Stomach (tissue), 8 donors: ENCODE measurements at regions not wholly inside any gene's neighbourhood (a gene's known extent, or its start where the extent isn't known, plus 50 kb on each side); places are given as distances from the start of the nearest gene placed in this dataset.

ENCODE experiments used
- DNase-seq, 2 donors: peaks; one replicate each; pipeline versions ENCODE4 v3.0.0 to v3.0.0-alpha.2; 2013 to 2019
- H3K27ac ChIP-seq, 5 donors: fragments of 200-600 bp in 4 of 5; sonication (generic) in 4 of 5; one replicate each; pipeline ENCODE4 v1.5.1; 2013 to 2019; ENCODE audit warnings: mild to moderate bottlenecking in 1 of 5, moderate library complexity in 1 of 5
- H3K27me3 ChIP-seq, 3 donors: fragments of 200-600 bp; sonication (generic); one replicate each; pipeline ENCODE4 v1.5.1; 2017 to 2019; ENCODE audit warnings: mixed run types in 1 of 3
- H3K36me3 ChIP-seq, 4 donors: fragments of 200-600 bp; sonication (generic); 1 replicate in 3 of 4; 2 replicates in 1 of 4; pipeline ENCODE4 v1.5.1; 2016 to 2019
- H3K4me1 ChIP-seq, 4 donors: fragments of 200-600 bp; sonication (generic); one replicate each; pipeline ENCODE4 v1.5.1; 2016 to 2019
- H3K4me3 ChIP-seq, 4 donors: fragments of 200-600 bp; sonication (generic) in 3 of 4; one replicate each; pipeline ENCODE4 v1.5.1; 2016 to 2019; ENCODE audit warnings: mild to moderate bottlenecking in 1 of 4
- H3K9me3 ChIP-seq, 4 donors: fragments of 200-600 bp; sonication (generic); one replicate each; pipeline ENCODE4 v1.5.1; 2016 to 2019
- CTCF ChIP-seq, 7 experiments: fragments of 450-650 bp in 4 of 7; fragments of 200-600 bp in 3 of 7; sonication (generic) in 3 of 7; IDR thresholded peaks; one replicate each; pipeline ENCODE4 v1.5.1; 2016 to 2019; ENCODE audit warnings: antibody characterized with exemption in 7 of 7, control low read depth in 2 of 7, mild to moderate bottlenecking in 1 of 7
- EP300 ChIP-seq: sonication (generic); formaldehyde crosslinking; IDR thresholded peaks from one replicate; pipeline ENCODE4 v1.6.1; 2017; ENCODE audit warnings: antibody characterized with exemption
- POLR2A ChIP-seq, 4 donors: fragments of 450-650 bp; IDR thresholded peaks; one replicate each; pipeline ENCODE4 v1.6.1; 2016; ENCODE audit warnings: antibody characterized with exemption in 4 of 4, control low read depth in 2 of 4, mild to moderate bottlenecking in 1 of 4, moderate library complexity in 1 of 4
- POLR2AphosphoS5 ChIP-seq, 3 donors: sonication (generic); formaldehyde crosslinking; IDR thresholded peaks; one replicate each; pipeline ENCODE4 v1.6.1; 2016; ENCODE audit warnings: antibody characterized with exemption in 3 of 3
- WGBS, 5 donors: extraction: QIAGEN DNeasy Blood & Tissue Kit in 3 of 5; methylation state at CpG; one replicate each; pipeline versions ENCODE4 v1.1.5 to v1.1.7; 2013 to 2018; 5-methylcytosine and 5-hydroxymethylcytosine counted together
- intact Hi-C: fragments of 100-400 bp; cut with DNase I; formaldehyde crosslinking; loops from one replicate; pipeline ENCODE4 v1.15.1; 2023; ENCODE audit warnings: low total_unique reads
- donor health status: healthy with polysubstance abuse.
- donor health status: Bipolar disorder and iron deficiency.
- donor health status: healthy.

GRCh38 chr15:98281130-98281529, 320.6 kb downstream of the ARRDC4 start:
- 26 to 49% (median 36%) methylated on average over 3 of the region's 3 CpGs for WGBS, 5 donors
- H3K27me3 ChIP-seq = peaks cover 0 to 25% (median 0%) of the 10 kb centered on the region in 3 donors

GRCh38 chr15:98282656-98283332, 322.3 kb downstream of the ARRDC4 start:
- H3K4me1 ChIP-seq = no peaks in the 10 kb centered on the region
- H3K4me3 ChIP-seq = no peak overlapping the region
- H3K36me3 ChIP-seq = no peaks in the 10 kb centered on the region
- 11 to 39% (median 19%) methylated on average over 5 of the region's 5 CpGs for WGBS, 5 donors
- TF ChIP-seq EP300 (no peak), POLR2AphosphoS5 (IDR thresholded peaks at IDR 0.05) (no peak), POLR2A (IDR thresholded peaks at IDR 0.05) (no peak)
- no peak for DNase-seq
- no peak overlapping the region for H3K27ac ChIP-seq
- intact Hi-C loops = no loop called here
- peaks cover 0 to 36% (median 0%) of the 10 kb centered on the region in 3 donors for H3K27me3 ChIP-seq
- no peaks in the 10 kb centered on the region for H3K9me3 ChIP-seq

More at GRCh38 chr15:98281130-98281529, 320.6 kb downstream of the ARRDC4 start:
- intact Hi-C loops = no loop called here
- no peak for TF ChIP-seq CTCF (IDR thresholded peaks at IDR 0.05)
- no peak for TF ChIP-seq EP300
- no peak for TF ChIP-seq POLR2A (IDR thresholded peaks at IDR 0.05)
- TF ChIP-seq POLR2AphosphoS5 (IDR thresholded peaks at IDR 0.05) = no peak
- Histone ChIP-seq H3K36me3 (no peaks in the 10 kb centered on the region), H3K4me1 (no peaks in the 10 kb centered on the region), H3K9me3 (no peaks in the 10 kb centered on the region), H3K4me3 (no peak overlapping the region), H3K27ac (no peak overlapping the region)
- DNase-seq = no peak

- H3K4me1 ChIP-seq = no peaks in the 10 kb centered on the region
- H3K4me3 ChIP-seq = no peak overlapping the region
- no peak for DNase-seq
- intact Hi-C loops = no loop called here
- H3K36me3 ChIP-seq = no peaks in the 10 kb centered on the region
- H3K27ac ChIP-seq = no peak overlapping the region
- peaks cover 0 to 61% (median 12%) of the 10 kb centered on the region in 3 donors for H3K27me3 ChIP-seq
- 66 to 69% (median 66%) methylated on average over 5 of the region's 5 CpGs for WGBS, 5 donors
- H3K9me3 ChIP-seq = no peaks in the 10 kb centered on the region
- TF ChIP-seq POLR2A (IDR thresholded peaks at IDR 0.05) (no peak), CTCF (IDR thresholded peaks at IDR 0.05) (no peak), POLR2AphosphoS5 (IDR thresholded peaks at IDR 0.05) (no peak), EP300 (no peak)
These were observed 325.7 kb downstream of the ARRDC4 start for GRCh38 chr15:98286200-98286599.

GRCh38 chr15:98286831-98287230, 326.3 kb downstream of the ARRDC4 start:
- Histone ChIP-seq H3K4me1 (no peaks in the 10 kb centered on the region), H3K27me3 (peaks cover 0 to 64% (median 12%) of the 10 kb centered on the region in 3 donors), H3K4me3 (no peak overlapping the region), H3K9me3 (no peaks in the 10 kb centered on the region), H3K36me3 (no peaks in the 10 kb centered on the region), H3K27ac (no peak overlapping the region)
- TF ChIP-seq POLR2A (IDR thresholded peaks at IDR 0.05) = no peak
- TF ChIP-seq POLR2AphosphoS5 (IDR thresholded peaks at IDR 0.05) = no peak
- TF ChIP-seq EP300 = no peak
- TF ChIP-seq CTCF (IDR thresholded peaks at IDR 0.05) = no peak
- DNase-seq = no peak
- intact Hi-C loops = no loop called here
- 75 to 86% (median 79%) methylated on average over 3 of the region's 3 CpGs for whole genome bisulfite sequencing, 5 donors

GRCh38 chr15:98288091-98288590, 327.6 kb downstream of the ARRDC4 start:
- Histone ChIP-seq H3K4me1 (peaks cover 7 to 10% (median 8%) of the 10 kb centered on the region in 4 donors), H3K4me3 (no peak overlapping the region), H3K9me3 (no peaks in the 10 kb centered on the region), H3K27me3 (peaks cover 0 to 71% (median 21%) of the 10 kb centered on the region in 3 donors), H3K36me3 (no peaks in the 10 kb centered on the region), H3K27ac (no peak overlapping the region)
- TF ChIP-seq POLR2A (IDR thresholded peaks at IDR 0.05) (no peak), EP300 (no peak), CTCF (IDR thresholded peaks at IDR 0.05) (no peak), POLR2AphosphoS5 (IDR thresholded peaks at IDR 0.05) (no peak)
- intact Hi-C loops = no loop called here
- 86 to 93% (median 87%) methylated on average over 8 to 11 of the region's 11 CpGs for WGBS, 5 donors
- no peak for DNase-seq
